ENCODE measurements at regions not wholly inside any gene's neighbourhood (a gene's known extent, or its start where the extent isn't known, plus 50 kb on each side); places are given as distances from the start of the nearest gene placed in this dataset.

- no peak for TF ChIP-seq CTCF (IDR thresholded peaks at IDR 0.05; ENCODE audit: extremely low read depth in 1 of 2, insufficient read depth in 1 of 2, low read depth in 1 of 2, low read length in 2 of 2)
- no peak for TF ChIP-seq POLR2A (IDR thresholded peaks at IDR 0.05; ENCODE audit: low read depth, low read length)
- no peak for TF ChIP-seq POLR2AphosphoS5 (IDR thresholded peaks at IDR 0.05; ENCODE audit: insufficient read depth, low read depth, low read length)
- no peak for TF ChIP-seq MYC (IDR thresholded peaks at IDR 0.05; ENCODE audit: low read depth, low read length)
- TF ChIP-seq EZH2 (IDR thresholded peaks at IDR 0.05; ENCODE audit: borderline replicate concordance, low read depth, low read length, severe bottlenecking), result no peak
These were observed 435.3 kb downstream of the NR2F1-AS1 start for GRCh38 chr5:93145767-93146166.

Data from endothelial cell of umbilical vein (primary cell).